OCI-LY7 (cell line): ENCODE measurements at regions not wholly inside any gene's neighbourhood (a gene's known extent, or its start where the extent isn't known, plus 50 kb on each side); places are given as distances from the start of the nearest gene placed in this dataset.

ENCODE experiments used
- BruUV-seq: library from RNA; stranded (reverse); fragments of 400-500 nt; replicated peaks from 2 replicates; lab custom pipeline; 2021; lab: Mats Ljungman, UMichigan
- CTCF ChIA-PET: fragments of 300-600 bp; sonication (Branson Sonifier 250); formaldehyde crosslinking; loops from one replicate; lab custom pipeline; 2022; ENCODE audit warnings: antibody characterized with exemption; ENCODE audit not compliant: unreplicated experiment; lab: Charles Lee
- POLR2A ChIA-PET: fragments of 300-600 bp; sonication (Branson Sonifier 250); formaldehyde crosslinking; loops from one replicate; lab custom pipeline; 2022; ENCODE audit warnings: antibody characterized with exemption; lab: Charles Lee
- DNase-seq: peaks from one replicate; pipeline ENCODE4 v3.0.0-alpha.2; 2015; ENCODE audit warnings: low spot score
- H2AFZ ChIP-seq: fragments of 200-600 bp; sonication (generic), shearing (Covaris generic); 2 replicates; pipeline ENCODE4 v1.6.1; 2014; ENCODE audit warnings: mild to moderate bottlenecking, antibody characterized with exemption, low read length, moderate library complexity
- H3K27ac ChIP-seq: fragments of 200-600 bp; sonication (generic); 2 replicates; pipeline ENCODE4 v1.5.1; 2014; ENCODE audit warnings: mixed run types, low read depth, mild to moderate bottlenecking, moderate library complexity, low read length, inconsistent platforms; ENCODE audit not compliant: poor library complexity, severe bottlenecking
- H3K36me3 ChIP-seq: fragments of 200-600 bp; sonication (generic); 2 replicates; pipeline ENCODE4 v1.6.1; 2014; ENCODE audit warnings: mild to moderate bottlenecking, antibody characterized with exemption, low read length, moderate library complexity, mixed read lengths; ENCODE audit not compliant: insufficient read depth
- H3K4me1 ChIP-seq: fragments of 200-600 bp; sonication (generic); 2 replicates; pipeline ENCODE4 v1.5.1; 2014; ENCODE audit warnings: mild to moderate bottlenecking, low read length; ENCODE audit not compliant: insufficient read depth, poor library complexity, severe bottlenecking
- H3K4me2 ChIP-seq: fragments of 200-600 bp; sonication (generic); 2 replicates; pipeline ENCODE4 v1.6.1; 2014; ENCODE audit warnings: mild to moderate bottlenecking, low read length
- H3K4me3 ChIP-seq: fragments of 200-600 bp; sonication (generic); 2 replicates; pipeline ENCODE4 v1.5.1; 2014; ENCODE audit warnings: mild to moderate bottlenecking, low read depth, low read length; ENCODE audit not compliant: poor library complexity, severe bottlenecking
- H3K79me2 ChIP-seq: fragments of 200-600 bp; sonication (generic); 2 replicates; pipeline ENCODE4 v1.6.1; 2016; ENCODE audit warnings: low read depth, mild to moderate bottlenecking, low read length, moderate library complexity, mixed read lengths; ENCODE audit not compliant: insufficient read depth
- H3K9me2 ChIP-seq: fragments of 200-600 bp; sonication (generic); 2 replicates; pipeline ENCODE4 v1.6.1; 2016; ENCODE audit warnings: mild to moderate bottlenecking, low read length, mixed read lengths; ENCODE audit not compliant: insufficient read depth
- H3K9me3 ChIP-seq: fragments of 200-600 bp; sonication (generic); 2 replicates; pipeline ENCODE4 v1.6.1; 2014; ENCODE audit warnings: mild to moderate bottlenecking, mixed run types, low read length, mixed read lengths
- H4K20me1 ChIP-seq: fragments of 200-600 bp; sonication (generic); 2 replicates; pipeline ENCODE4 v1.6.1; 2014; ENCODE audit warnings: mild to moderate bottlenecking, antibody characterized with exemption, low read length, moderate library complexity, mixed read lengths; ENCODE audit not compliant: insufficient read depth
- CTCF ChIP-seq: fragments of 200-600 bp; sonication (generic); conservative IDR thresholded peaks from 2 replicates; pipeline ENCODE4 v1.5.1; 2014; ENCODE audit warnings: mild to moderate bottlenecking, antibody characterized with exemption, low read length, moderate library complexity, mixed read lengths
- EZH2phosphoT487 ChIP-seq: fragments of 200-600 bp; sonication (generic); IDR thresholded peaks from 2 replicates; pipeline ENCODE4 v1.6.1; 2018; ENCODE audit warnings: low read depth, borderline replicate concordance, mild to moderate bottlenecking, mixed run types, antibody characterized with exemption, low read length, moderate library complexity, mixed read lengths
- intact Hi-C: fragments of 100-400 bp; cut with micrococcal nuclease; formaldehyde crosslinking; loops from one replicate; pipeline ENCODE4 v1.10.0; 2022; ENCODE audit not compliant: unreplicated experiment

- POLR2A ChIA-PET = no interaction called here
- H3K9me2 ChIP-seq = no peaks in the 10 kb centered on the region
- no peaks in the 10 kb centered on the region for H4K20me1 ChIP-seq
- no peak overlapping the region for H3K27ac ChIP-seq
- H3K4me1 ChIP-seq = no peaks in the 10 kb centered on the region
- BruUV-seq = no TSS peak
- DNase-seq = no peak
- intact Hi-C loops = no loop called here
- H3K9me3 ChIP-seq = no peaks in the 10 kb centered on the region
- no peak overlapping the region for H2AFZ ChIP-seq
- H3K4me2 ChIP-seq = no peak overlapping the region
- CTCF ChIA-PET = no interaction called here
- H3K79me2 ChIP-seq = no peaks in the 10 kb centered on the region
- H3K4me3 ChIP-seq = no peak overlapping the region
- no peak for TF ChIP-seq CTCF
- no peak for TF ChIP-seq EZH2phosphoT487
- H3K36me3 ChIP-seq = no peaks in the 10 kb centered on the region
Measured at GRCh38 chr20:21933526-21933925, 228.1 kb downstream of the PAX1 start.

- Histone ChIP-seq H3K27ac (no peak overlapping the region), H3K4me3 (no peak overlapping the region), H4K20me1 (no peaks in the 10 kb centered on the region), H3K36me3 (no peaks in the 10 kb centered on the region), H3K79me2 (no peaks in the 10 kb centered on the region), H3K4me1 (no peaks in the 10 kb centered on the region), H3K4me2 (no peak overlapping the region), H3K9me3 (no peaks in the 10 kb centered on the region), H3K9me2 (no peaks in the 10 kb centered on the region), H2AFZ (no peak overlapping the region)
- POLR2A ChIA-PET = no interaction called here
- no TSS peak for BruUV-seq
- intact Hi-C loops = no loop called here
- CTCF ChIA-PET = no interaction called here
- no peak for DNase-seq
- TF ChIP-seq EZH2phosphoT487 (no peak), CTCF (no peak)
Measured at GRCh38 chr20:21921251-21921650, 215.8 kb downstream of the PAX1 start.

- Histone ChIP-seq H3K9me2 (no peaks in the 10 kb centered on the region), H3K4me2 (no peak overlapping the region), H3K4me1 (no peaks in the 10 kb centered on the region), H3K4me3 (no peak overlapping the region), H3K9me3 (no peaks in the 10 kb centered on the region), H3K79me2 (no peaks in the 10 kb centered on the region), H4K20me1 (no peaks in the 10 kb centered on the region), H2AFZ (no peak overlapping the region), H3K36me3 (no peaks in the 10 kb centered on the region), H3K27ac (no peak overlapping the region)
- DNase-seq = no peak
- TF ChIP-seq EZH2phosphoT487 (no peak), CTCF (no peak)
- intact Hi-C loops = no loop called here
- CTCF ChIA-PET = no interaction called here
- no TSS peak for BruUV-seq
- POLR2A ChIA-PET = interaction anchor here (0.7 kb wide), 1 partner anchor 931 kb away, joined by 3 read pairs; no protein-coding TSS in a partner anchor
Measured at GRCh38 chr20:21920211-21920610, 214.7 kb downstream of the PAX1 start.
